Suprapubic skin (tissue), 4 donors: ENCODE measurements at regions not wholly inside any gene's neighbourhood (a gene's known extent, or its start where the extent isn't known, plus 50 kb on each side); places are given as distances from the start of the nearest gene placed in this dataset.
"Not testable (repeated sequence)": the region's sequence is repeated elsewhere in the genome, so short reads cannot be mapped to it uniquely, and the experiment has no call there.

Source experiments
- DNase-seq, 2 donors: peaks; one replicate each; pipeline ENCODE4 v3.0.0-alpha.2; 2019; ENCODE audit warnings: low spot score in 2 of 2
- H3K27ac ChIP-seq: fragments of 200-600 bp; sonication (generic); one replicate; pipeline ENCODE4 v1.5.1; 2019
- H3K27me3 ChIP-seq: fragments of 200-600 bp; sonication (generic); one replicate; pipeline ENCODE4 v1.5.1; 2019
- H3K36me3 ChIP-seq: fragments of 200-600 bp; sonication (generic); one replicate; pipeline ENCODE4 v1.5.1; 2019
- H3K4me1 ChIP-seq: fragments of 200-600 bp; sonication (generic); one replicate; pipeline ENCODE4 v1.5.1; 2019
- H3K4me3 ChIP-seq: fragments of 200-600 bp; sonication (generic); one replicate; pipeline ENCODE4 v1.5.1; 2019; ENCODE audit warnings: mild to moderate bottlenecking
- H3K9me3 ChIP-seq: fragments of 200-600 bp; sonication (generic); one replicate; pipeline ENCODE4 v1.5.1; 2019
- EP300 ChIP-seq: sonication (generic); formaldehyde crosslinking; IDR thresholded peaks from one replicate; pipeline ENCODE4 v1.6.1; 2017; ENCODE audit warnings: antibody characterized with exemption
- POLR2A ChIP-seq, 2 donors: fragments of 450-650 bp; IDR thresholded peaks; one replicate each; pipeline ENCODE4 v1.6.1; 2017; ENCODE audit warnings: antibody characterized with exemption in 2 of 2, mild to moderate bottlenecking in 2 of 2, moderate library complexity in 2 of 2
- POLR2AphosphoS5 ChIP-seq, 3 donors: sonication (generic); formaldehyde crosslinking; IDR thresholded peaks; one replicate each; pipeline ENCODE4 v1.6.1; 2017; ENCODE audit warnings: antibody characterized with exemption in 3 of 3
- WGBS: methylation state at CpG from one replicate; pipeline ENCODE4 v1.1.5; 2018; 5-methylcytosine and 5-hydroxymethylcytosine counted together
- TF ChIP-seq, protein P1 (sequence below), 2 donors: fragments of 200-600 bp in 1 of 2; fragments of 450-650 bp in 1 of 2; sonication (generic) in 1 of 2; IDR thresholded peaks; one replicate each; pipeline ENCODE4 v1.5.1; 2016 to 2019; ENCODE audit warnings: antibody characterized with exemption in 2 of 2, mild to moderate bottlenecking in 1 of 2, moderate library complexity in 1 of 2

DNA sequence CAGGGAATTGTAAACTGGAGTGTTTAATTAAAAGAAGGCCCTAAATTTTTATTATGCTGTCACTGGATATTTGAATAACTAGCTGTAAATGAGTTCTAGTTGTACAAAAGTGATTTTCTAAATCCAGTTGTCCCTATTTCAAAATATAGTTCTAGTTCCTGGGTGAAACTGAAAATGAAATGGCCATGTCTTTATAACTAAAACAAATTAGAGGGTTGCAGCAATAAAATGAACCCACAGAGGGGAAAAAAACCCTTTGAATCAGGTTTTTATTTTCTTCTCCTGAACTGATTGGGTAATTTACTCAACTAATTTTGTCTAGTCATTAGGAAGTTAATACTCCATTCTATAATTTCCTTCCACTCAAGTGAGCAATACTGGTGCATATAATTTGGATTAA is 55.6 kb upstream of the MAP4K3 start:
- DNase-seq: no peak
- TF ChIP-seq, protein P1, sequence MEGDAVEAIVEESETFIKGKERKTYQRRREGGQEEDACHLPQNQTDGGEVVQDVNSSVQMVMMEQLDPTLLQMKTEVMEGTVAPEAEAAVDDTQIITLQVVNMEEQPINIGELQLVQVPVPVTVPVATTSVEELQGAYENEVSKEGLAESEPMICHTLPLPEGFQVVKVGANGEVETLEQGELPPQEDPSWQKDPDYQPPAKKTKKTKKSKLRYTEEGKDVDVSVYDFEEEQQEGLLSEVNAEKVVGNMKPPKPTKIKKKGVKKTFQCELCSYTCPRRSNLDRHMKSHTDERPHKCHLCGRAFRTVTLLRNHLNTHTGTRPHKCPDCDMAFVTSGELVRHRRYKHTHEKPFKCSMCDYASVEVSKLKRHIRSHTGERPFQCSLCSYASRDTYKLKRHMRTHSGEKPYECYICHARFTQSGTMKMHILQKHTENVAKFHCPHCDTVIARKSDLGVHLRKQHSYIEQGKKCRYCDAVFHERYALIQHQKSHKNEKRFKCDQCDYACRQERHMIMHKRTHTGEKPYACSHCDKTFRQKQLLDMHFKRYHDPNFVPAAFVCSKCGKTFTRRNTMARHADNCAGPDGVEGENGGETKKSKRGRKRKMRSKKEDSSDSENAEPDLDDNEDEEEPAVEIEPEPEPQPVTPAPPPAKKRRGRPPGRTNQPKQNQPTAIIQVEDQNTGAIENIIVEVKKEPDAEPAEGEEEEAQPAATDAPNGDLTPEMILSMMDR (IDR thresholded peaks at IDR 0.05): no peak
- TF ChIP-seq EP300: no peak
- TF ChIP-seq POLR2A (IDR thresholded peaks at IDR 0.05): no peak
- no peak for TF ChIP-seq POLR2AphosphoS5 (IDR thresholded peaks at IDR 0.05)
- Histone ChIP-seq H3K4me3 (no peak overlapping the region), H3K9me3 (no peaks in the 10 kb centered on the region), H3K27me3 (no peaks in the 10 kb centered on the region), H3K36me3 (no peaks in the 10 kb centered on the region), H3K4me1 (no peaks in the 10 kb centered on the region), H3K27ac (no peak overlapping the region)

DNA sequence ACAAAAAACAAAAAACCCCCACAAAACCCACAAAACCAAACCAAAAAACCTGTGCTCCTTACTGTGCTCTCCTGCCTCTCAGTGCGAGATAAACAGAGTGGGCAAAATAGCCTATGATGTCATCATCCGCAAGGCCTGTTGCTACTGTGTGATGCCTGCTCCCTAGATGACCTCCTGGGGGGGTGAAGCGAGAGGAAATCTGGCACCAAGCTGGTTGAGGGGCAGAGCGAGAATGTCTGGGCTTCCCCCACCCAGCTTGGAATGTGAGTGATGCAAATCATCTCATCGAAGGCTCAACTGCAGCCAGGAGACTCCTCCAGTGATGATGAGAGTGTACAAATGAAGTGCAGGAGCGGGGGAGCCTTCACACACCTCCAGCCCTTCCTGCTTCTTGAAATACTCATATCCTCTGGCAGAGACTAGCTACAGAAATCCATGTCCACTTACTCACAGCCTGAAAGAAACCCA is 57.7 kb upstream of the MAP4K3 start:
- no peak overlapping the region for H3K4me3 ChIP-seq
- no peaks in the 10 kb centered on the region for H3K27me3 ChIP-seq
- H3K27ac ChIP-seq: no peak overlapping the region
- H3K4me1 ChIP-seq: no peaks in the 10 kb centered on the region
- no peaks in the 10 kb centered on the region for H3K36me3 ChIP-seq
- WGBS: 58% methylated on average over 6 of the region's 6 CpGs
- DNase-seq: no peak
- TF ChIP-seq POLR2A (IDR thresholded peaks at IDR 0.05): no peak
- TF ChIP-seq EP300: no peak
- no peak for TF ChIP-seq POLR2AphosphoS5 (IDR thresholded peaks at IDR 0.05)
- TF ChIP-seq, protein P1 (IDR thresholded peaks at IDR 0.05): no peak
- no peaks in the 10 kb centered on the region for H3K9me3 ChIP-seq

DNA sequence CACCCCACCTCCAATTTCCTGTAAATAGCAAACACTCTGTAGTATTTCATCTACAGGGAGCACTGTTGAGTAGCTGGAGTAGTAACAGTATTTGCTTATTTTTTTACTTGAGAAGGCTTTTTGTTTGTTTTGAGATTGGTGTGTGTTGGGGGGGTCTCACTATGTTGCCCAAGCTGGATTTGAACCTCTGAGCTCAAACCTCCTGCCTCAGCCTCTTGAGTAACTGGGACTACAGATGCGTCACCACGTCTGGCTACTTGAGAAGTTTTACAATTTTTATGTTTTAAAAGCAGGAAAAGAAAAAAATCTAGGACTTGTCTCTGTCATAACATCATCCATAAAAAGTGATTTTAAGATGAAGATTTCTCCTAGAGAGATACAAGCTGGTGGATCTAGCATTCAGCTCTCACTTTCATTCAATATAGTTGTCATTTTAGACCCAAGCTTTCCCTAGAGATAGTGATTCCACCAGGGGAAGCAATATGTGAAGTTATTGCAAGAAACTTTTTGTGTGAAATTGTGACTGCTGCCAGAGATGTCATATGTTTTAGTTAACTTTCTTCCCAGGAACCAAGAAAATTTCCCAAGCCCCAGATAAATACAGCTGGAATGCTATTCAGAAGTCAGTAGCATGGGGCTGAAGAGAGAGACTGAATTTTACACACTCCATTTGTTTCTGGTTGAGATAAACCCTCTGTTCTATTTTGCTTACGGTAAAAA is 60.2 kb upstream of the MAP4K3 start:
- H3K27me3 ChIP-seq: no peaks in the 10 kb centered on the region
- 71% methylated on average over 3 of the region's 3 CpGs for WGBS
- H3K4me1 ChIP-seq: no peaks in the 10 kb centered on the region
- no peak for DNase-seq
- H3K9me3 ChIP-seq: no peaks in the 10 kb centered on the region
- no peak overlapping the region for H3K4me3 ChIP-seq
- no peaks in the 10 kb centered on the region for H3K36me3 ChIP-seq
- no peak overlapping the region for H3K27ac ChIP-seq
- TF ChIP-seq POLR2AphosphoS5 (IDR thresholded peaks at IDR 0.05) (no peak), POLR2A (IDR thresholded peaks at IDR 0.05) (no peak), EP300 (no peak)
- TF ChIP-seq, protein P1 (IDR thresholded peaks at IDR 0.05): no peak

DNA sequence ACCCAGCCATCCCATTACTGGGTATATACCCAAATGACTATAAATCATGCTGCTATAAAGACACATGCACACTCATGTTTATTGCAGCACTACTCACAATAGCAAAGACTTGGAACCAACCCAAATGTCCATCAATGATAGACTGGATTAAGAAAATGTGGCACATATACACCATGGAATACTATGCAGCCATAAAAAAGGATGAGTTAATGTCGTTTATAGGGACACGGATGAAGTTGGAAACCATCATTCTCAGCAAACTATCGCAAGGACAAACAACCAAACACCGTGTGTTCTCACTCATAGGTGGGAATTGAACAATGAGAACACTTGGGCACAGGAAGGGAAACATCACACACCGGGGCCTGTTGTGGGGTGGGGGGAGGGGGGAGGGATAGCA is 61.1 kb upstream of the MAP4K3 start:
- H3K9me3 ChIP-seq, H3K4me1 ChIP-seq, H3K4me3 ChIP-seq, DNase-seq, H3K36me3 ChIP-seq, H3K27ac ChIP-seq, H3K27me3 ChIP-seq: not testable (repeated sequence)
- WGBS: 90% methylated on average over 5 of the region's 5 CpGs

DNA sequence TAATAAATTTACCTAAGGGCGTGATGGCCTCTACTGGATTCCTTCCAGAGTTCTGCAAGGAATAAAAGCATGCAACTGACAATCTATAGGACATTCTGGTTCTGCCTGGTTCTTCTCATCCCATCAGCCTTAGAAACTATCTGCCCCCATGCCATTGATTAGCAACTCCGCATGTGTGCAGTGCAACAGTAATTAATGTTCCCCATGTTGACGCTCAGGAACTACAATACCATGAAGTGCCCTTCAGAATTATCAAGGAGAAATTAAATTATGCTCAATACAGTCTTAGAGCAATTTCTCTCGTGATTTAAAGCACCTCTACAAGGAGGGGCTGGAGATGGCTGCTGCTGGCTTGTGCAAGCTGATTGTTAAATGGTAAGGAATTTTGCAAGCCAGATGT is 61.7 kb upstream of the MAP4K3 start:
- Histone ChIP-seq H3K36me3 (no peaks in the 10 kb centered on the region), H3K9me3 (no peaks in the 10 kb centered on the region), H3K4me1 (no peaks in the 10 kb centered on the region), H3K4me3 (no peak overlapping the region), H3K27me3 (no peaks in the 10 kb centered on the region), H3K27ac (no peak overlapping the region)
- TF ChIP-seq POLR2AphosphoS5 (IDR thresholded peaks at IDR 0.05) (no peak), POLR2A (IDR thresholded peaks at IDR 0.05) (no peak), EP300 (no peak)
- TF ChIP-seq, protein P1 (IDR thresholded peaks at IDR 0.05): no peak
- 82% methylated on average over 4 of the region's 4 CpGs for WGBS
- DNase-seq: no peak

DNA sequence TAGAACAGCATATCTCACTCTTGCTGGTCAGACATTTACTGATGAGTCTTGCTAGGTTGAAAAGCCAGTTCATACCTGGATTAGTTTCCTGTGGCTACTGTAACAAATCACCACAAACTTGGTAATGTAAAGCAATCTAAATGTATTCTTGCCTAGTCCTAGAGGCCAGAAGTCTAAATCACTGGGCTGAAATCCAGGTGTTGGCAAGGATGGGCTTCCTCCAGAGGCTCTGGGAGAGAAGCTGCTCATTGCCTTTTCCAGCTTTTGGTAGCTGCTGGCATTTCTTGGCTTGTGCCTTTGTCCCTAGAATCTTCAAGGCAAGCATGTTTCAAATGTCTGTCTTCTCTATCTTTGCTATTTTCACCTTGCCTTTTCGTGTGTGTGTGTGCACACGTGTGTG is 62.3 kb upstream of the MAP4K3 start:
- no peak overlapping the region for H3K27ac ChIP-seq
- H3K4me3 ChIP-seq: no peak overlapping the region
- WGBS: 91% methylated on average over 2 of the region's 2 CpGs
- peaks cover 3% of the 10 kb centered on the region for H3K4me1 ChIP-seq
- H3K27me3 ChIP-seq: no peaks in the 10 kb centered on the region
- H3K36me3 ChIP-seq: no peaks in the 10 kb centered on the region
- no peaks in the 10 kb centered on the region for H3K9me3 ChIP-seq
- DNase-seq: no peak
- TF ChIP-seq EP300: no peak
- TF ChIP-seq POLR2A (IDR thresholded peaks at IDR 0.05): no peak
- TF ChIP-seq POLR2AphosphoS5 (IDR thresholded peaks at IDR 0.05): no peak
- TF ChIP-seq, protein P1 (IDR thresholded peaks at IDR 0.05): no peak
